HG03571 (cell line): ENCODE measurements at regions not wholly inside any gene's neighbourhood (a gene's known extent, or its start where the extent isn't known, plus 50 kb on each side); places are given as distances from the start of the nearest gene placed in this dataset.

Source experiments
- ATAC-seq: cut with Tn5 transposase; IDR thresholded peaks from one replicate; pipeline ENCODE4 v1.9.1; 2021; ENCODE audit not compliant: unreplicated experiment

DNA sequence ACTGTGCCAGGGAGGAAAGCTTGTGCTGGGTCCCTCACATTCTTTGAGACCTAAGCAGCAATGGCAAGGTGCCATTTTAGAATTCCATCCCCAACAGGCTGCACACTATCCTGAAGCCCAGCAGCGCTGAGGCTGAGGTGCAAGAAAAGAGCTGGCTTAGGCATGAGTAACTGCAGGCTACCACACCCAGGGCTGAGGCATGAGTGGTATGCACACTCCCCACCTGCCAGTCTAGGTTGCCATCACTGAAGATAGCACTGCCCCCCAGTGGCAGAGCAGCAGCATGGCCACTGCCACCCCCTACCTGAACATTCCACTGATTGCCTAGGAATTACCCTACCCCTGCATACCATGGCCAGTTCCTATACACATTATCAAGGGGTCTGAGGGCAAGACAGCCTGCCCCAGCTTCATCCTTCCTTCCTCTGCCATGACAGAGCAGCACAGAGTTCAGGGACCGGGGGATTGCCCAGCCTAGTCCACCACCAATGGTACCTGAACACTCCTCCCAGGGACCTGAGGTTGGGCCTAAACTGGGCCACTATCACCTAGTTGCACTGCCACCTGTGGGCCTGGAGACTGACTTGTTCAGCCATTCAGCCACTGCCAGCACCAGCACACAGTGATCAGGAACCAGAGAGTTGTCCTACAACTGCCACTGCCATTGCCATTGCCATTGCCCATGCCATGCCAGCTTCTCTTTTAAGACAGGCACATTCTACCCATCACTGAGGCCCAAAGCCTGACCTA is 129.8 kb downstream of the SATB1 start:
- ATAC-seq = peak; percentile 95

DNA sequence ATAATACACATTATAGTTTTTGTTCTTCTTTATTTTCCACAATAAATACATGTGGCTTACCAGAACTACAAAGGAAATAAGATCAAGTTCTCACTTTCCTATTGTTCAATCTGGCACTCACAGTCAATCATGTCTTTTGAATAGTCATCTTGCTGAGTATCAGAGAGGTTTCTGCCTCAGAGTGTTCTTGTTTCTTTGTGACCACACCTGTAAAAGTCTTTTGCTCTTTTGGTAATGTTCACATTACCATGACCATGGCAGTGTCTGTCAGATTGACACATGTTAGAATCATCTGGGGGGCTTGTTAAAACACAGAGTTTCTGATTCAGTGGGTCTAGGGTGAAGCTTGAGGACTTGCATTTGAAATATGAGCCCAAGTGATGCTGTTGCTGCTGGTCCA is 135.0 kb downstream of the SATB1 start:
- ATAC-seq = no peak

DNA sequence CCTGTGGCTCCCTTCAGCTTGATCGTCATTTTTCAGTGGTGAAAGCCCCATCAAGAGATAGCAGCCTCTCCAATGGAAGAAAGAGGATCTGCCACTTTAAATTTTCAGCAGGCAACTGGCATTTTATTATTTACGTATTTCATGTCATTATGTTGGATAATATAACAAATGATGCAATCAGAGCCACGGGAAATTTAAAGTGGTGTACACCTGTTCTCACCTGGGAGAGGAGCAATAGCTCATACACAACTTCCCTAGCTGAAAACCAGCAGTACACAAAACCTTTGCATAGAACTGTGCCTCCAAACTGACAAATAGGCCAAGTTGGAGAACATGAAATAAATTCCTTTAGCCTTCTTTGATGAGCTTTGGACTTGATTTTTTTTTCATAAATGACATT is 136.9 kb downstream of the SATB1 start:
- ATAC-seq = no peak

DNA sequence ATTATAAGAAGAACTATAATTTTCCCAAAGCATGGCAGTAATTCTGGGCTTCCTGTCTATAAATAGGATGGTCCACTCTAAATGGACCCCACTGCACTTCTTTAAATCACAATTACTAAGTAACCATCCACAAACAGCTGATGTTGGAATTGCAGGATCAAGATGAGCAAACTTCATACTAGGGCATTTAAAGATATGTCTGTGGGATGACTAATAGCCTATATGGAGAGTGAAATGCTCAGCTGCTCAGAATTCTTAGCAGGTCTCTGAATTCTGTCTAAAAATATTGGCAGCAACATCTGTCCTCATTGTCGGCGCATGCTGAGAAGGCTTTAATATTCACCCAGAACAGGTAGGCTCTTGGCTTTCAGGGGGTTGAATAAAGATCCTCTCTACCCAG is 140.4 kb downstream of the SATB1 start:
- ATAC-seq = no peak

DNA sequence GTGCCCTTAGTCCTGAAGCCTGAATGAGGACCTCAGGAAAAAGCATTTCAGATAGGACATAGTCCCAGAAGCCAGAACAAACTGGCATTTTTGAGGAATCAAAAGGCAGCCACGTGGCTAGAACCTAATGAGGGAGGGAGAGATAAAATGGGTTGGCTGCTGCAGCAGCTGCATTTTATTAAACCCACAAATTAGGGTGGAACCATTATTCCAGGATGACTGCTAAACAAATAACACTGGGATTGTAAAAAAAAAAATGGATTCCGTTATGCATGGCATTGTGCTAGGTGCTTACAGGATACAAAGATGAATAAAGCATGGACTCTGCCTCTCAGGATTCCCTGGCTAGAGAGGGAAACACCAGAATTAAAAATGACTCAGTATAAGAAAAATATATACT is 141.5 kb downstream of the SATB1 start:
- no peak for ATAC-seq

DNA sequence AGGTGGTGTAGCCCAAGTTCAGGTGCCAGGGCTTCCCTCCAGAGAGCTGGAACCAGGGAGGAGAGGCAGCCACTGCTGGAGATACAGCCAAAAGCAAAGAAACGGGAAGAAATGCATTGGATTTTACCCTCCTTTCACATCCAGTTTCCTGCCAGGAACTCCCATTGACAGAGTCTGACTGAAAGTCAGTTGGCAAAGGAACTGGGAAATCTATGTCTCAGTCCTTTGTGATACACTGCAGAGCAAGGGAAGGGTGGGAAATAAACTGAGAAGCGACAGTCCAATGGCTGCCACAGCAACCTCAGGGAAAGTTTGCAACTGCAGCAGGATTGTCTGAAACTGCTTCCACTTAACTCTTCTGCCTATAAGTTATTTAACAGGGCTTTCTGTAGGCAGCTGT is 142.6 kb downstream of the SATB1 start:
- ATAC-seq = no peak

DNA sequence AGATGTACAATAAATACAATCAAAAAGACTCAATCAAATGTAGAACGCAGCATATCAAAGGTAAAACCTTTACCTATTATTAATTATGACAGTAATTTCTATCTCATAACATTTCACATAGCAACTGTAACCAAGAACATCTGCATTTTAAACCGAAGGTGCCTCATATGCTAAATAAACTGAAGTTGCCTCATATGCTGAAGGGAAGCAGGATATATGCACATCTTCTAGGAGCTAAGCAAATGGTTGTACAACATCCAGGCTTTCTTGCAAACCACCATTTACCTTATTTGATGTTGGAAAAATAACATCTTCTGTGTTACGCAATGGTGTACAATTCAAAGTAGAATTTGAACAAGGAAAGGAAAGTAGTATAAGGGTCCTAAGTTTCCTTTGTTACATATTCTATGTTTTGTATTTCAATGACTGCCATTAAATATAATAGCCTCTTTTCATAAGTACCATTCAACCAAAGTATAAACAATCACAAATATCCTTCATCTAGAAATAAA is 145.9 kb downstream of the SATB1 start:
- ATAC-seq = no peak

DNA sequence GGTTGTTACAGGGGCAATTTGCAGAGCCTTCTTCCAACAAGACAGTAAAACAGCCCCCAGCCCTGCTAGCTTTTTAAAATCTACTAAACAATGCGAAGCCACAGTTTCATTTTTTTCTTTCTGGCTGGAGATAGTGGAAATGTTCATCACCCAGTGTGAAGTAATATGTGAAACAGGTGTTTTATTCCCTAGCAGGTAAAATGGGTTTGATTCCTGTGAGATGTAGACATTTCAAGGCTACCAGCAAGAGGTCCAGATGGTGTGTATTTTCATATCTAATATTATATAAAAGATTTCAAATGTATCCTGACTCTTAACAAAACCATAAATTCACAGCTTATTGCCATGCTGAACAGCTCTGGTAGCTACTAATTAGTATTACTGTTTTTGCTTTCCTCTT is 160.3 kb downstream of the SATB1 start:
- ATAC-seq = no peak

DNA sequence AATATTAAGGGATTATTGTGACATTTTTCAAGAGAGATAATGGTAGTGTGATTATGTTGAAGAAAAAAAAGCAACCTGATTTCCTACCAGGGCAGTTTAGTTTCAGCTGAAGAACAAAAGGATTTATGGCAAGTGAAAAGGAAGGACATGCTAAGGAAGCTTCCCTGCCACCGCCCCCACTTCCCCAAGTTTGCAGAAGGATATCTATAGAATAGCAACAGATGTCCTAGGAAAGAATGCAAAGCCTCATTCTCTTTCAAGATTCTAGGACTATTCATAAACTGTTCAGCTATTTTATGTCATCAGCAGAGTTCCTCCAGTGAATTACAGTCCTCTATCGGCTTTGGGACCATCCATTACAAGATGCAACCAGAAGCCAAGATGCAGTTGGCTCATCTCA is 160.8 kb downstream of the SATB1 start:
- no peak for ATAC-seq

DNA sequence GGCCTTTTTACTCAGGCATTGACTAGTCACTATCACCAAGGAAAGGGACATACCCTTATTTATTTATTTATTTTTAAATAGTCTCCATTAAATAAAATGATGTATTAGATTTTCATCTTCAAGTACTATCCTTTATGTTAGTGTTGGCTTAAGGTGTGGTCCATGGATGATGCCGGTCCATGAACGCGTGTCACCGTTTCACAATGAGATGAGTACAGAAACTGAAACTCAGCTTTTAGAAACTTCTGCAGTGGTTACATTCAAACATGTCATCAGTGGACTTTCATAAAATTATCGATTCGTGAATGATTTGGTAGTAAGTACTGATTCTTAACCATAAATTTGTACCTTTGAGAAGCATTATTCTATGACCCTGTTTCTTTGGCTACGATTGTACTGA is 166.6 kb downstream of the SATB1 start:
- no peak for ATAC-seq

DNA sequence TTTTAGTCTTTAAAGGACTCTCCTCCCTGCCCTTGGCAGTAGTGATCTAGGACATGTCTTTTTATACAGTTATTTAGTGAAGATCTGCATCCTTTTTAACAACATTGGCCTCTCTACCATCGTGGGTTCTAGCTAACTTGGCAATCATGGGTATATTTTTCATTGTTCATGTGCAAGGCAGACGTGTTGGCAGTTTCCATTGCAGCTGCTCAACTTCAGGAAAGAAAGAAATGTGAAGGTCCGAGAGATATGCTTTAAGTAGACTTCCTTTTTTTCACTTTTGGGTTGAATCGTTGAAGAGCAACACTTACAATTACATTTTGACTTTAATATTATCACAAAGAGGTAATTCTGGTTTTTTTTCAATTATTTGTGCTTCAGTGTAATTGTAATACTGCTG is 172.6 kb downstream of the SATB1 start:
- no peak for ATAC-seq

DNA sequence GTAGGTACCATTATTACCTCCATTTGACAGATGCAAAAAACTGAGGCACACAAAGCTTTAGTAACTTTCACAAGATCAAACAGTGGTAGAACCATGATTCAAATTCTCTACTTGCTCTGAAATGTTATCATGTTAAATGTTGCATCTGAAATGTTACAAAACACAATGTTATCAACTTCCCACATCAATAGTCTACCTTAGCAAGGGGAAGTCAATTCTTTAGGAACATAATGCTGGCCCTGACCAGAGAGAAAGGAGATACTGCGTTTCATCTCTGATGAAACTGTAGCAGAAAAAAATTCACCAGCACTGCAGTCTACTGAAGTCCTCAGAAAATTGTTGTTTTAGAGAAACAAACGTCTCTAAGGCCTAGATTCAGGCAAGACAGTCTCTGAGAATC is 174.1 kb downstream of the SATB1 start:
- ATAC-seq = no peak

DNA sequence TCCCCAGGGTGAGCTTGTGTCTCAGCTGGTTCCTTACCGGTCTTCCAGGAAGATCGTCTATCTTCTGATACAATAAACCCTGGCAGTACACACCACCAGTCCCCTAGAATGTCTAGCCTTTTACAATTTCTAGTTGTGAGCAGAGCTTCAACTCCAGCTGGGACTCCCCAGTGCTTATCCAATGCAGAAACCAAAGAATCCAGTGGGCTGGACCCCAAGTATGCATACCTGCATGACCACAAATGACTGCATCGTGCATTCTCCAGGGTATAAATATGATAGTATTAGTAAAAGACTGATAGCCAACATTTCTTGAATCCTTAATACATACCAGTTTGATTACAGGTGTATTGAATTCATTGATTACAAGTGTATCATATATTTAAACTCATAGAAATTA is 176.0 kb downstream of the SATB1 start:
- ATAC-seq = no peak

DNA sequence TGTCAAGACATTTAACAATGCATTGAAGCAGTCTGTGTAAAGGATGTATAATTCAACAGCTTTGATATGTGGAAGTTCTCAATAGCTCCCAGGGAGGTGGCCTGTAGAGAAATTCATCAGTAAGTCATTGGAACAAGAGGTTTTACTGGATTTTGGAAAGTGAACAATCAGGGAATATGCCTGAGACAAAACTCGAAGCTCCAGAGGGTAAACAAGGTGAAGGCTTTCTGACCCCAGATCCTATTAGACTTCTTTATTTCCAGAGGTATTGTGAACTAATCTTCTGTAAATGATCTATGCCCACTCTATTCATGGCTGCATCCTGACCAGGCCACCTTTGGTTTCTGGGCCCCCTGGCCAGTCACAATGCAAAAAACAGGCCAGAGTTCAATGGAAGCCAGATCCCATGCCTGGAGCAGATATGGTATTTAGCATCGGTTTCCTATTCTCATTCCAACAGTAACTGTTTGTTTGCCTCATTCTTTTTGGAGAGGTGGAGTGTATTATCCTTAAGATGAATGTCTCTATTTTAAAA is 177.3 kb downstream of the SATB1 start:
- ATAC-seq = no peak

DNA sequence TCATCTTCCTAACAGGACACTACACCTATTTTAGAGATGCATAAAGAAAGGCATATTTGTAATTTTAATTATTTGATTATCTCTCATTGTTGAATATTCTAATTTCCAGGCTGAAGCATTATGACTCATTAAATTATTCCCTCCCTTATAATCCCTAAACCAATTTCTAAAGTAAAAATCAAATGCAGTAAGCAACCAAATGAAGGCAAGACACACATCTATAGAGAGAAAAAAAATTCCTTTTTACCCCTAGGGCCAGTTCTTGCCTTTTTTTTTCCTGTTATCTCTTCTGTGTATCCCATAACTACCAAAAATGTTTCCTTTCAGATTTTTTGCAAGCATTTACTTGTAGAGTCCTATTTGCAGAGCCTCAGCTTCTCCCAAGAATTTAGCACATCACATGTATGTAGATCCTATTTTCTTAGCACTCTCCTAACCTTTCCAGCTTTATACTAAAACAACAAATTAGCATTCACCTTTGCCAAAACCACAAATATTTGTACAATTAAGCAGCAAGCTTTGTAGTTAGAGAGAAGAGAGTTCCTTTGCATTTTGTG is 177.9 kb downstream of the SATB1 start:
- no peak for ATAC-seq

DNA sequence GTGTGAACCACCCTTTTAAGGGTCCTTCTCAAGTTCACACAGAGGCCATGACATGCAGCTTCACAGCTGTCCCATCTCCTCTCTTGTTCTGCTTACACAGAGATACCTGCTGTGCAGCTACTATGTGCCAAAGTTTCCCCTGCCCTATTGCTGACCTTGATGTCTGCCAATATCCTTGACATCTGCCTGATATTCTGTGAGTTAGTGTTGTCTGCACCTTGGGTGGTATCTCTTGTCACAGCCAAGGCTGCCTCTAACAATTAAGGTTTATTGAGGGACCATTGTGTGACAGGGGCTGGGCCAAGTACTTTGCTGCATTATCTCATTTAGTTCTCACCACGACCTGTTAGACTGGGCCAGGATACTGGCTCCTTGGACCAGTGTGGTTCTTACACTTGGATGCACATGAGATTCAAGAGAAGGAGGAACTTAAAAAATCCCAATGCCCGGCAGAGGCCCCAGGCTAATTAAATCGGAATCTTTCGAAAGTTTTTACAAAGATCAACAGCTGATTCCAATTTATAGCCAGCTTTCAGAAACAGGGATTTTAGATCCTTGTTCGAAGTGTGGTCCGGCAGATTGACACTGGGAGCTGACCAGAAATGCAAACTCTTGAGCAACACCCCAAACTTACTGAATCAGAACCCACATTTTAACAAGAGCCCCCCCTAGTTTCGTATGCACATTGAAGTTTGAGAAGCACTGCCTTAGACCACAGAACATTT is 178.6 kb downstream of the SATB1 start:
- no peak for ATAC-seq

DNA sequence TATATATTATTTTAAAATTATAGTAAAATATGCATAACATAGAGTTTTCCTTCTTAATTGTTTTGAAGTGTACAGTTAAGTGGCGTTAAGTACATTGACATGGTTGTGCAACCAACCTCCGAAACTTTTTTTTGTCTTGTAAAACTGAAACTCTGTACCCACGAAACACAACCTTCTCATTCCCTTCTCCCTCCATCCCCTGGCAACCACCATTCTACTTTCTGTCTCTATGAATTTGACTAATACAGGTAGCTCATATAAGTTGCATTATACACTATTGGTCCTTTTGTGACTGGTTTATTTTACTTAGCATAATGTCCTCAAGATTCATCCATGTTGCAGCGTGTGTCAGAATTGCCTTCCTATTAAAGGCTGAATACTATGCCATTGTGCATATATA is 179.4 kb downstream of the SATB1 start:
- peak; percentile 71 for ATAC-seq

DNA sequence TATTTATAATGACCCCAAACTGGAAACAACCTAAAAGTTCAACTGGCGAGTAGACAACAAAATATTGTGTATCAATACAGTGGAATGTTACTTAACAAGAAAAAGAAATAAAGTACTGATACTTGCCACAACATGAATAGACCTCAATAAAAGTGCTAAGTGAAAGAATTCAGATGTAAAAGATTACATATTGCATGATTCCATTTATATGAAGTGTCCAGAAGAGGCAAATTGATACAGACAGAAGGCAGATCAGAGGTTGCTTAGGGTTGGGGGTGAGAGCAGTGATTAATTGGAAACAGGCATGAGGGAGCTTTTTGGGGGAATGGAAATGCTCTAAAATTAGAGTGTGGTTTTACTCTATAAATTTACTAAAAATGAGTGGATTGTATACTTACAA is 183.3 kb downstream of the SATB1 start:
- ATAC-seq = no peak

DNA sequence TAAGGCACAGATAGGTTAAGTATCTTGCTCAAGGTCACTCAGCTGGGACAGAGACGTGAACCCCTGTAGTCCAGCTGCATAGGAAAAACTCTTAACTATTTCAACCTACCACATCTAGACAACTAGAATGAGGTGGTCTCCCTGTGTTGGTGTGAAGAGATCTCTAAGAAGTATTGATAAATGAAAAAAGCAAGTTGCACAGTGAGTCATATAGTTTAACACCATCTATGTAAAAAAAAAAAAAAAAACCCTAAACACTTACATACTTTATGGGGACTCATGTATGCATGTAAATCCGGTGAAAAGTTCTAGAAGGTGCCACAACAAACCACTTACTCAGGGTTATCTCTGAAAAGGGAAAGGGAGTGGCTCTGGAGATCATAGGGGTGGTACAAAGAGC is 185.5 kb downstream of the SATB1 start:
- ATAC-seq = no peak

DNA sequence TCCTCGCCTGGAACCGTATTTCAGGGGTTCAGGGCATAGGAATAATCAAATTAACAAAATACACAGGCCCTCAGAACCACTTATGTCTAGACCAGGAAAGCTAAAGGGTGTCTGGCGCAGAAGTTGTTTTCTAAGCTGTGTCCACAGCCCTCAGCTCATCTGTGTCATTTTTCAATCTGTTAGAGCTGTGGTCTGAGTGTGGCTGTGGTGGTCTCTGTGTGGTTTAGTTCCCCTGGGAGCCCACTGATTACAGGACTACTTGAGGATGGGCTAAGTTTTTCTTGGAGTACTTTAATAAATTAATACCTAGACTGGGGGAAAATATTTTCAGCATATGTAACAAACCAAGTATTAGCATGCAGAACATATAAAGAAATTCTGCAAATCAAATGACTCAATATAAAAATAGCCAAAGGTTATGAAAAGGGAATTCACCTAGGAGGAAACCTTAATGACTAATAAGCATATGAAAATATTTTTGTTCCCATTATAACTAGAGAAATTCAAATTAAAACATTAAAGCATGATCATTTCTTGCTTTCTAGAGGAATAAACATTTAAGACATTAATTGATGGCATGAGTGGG is 186.3 kb downstream of the SATB1 start:
- no peak for ATAC-seq

DNA sequence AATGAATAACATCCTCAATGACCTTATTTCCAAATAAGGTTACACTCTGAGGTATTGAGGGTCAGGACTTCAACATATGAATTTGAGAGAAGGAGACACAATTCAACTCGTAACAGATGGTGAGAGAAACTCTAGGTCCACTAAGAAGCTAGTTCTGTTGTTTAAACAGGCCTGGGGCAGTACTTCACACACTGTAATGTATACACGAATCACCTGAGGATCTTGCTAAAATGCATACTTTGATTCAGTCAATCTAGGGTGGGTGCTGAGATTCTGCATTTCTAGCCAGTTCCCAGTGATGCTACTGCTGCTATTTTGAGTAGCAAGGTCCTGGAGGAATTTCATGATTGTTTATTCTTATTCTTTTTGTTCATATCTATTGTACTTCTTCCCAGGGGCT is 186.8 kb downstream of the SATB1 start:
- ATAC-seq = no peak
